ENCODE measurements at regions not wholly inside any gene's neighbourhood (a gene's known extent, or its start where the extent isn't known, plus 50 kb on each side); places are given as distances from the start of the nearest gene placed in this dataset.

DNA sequence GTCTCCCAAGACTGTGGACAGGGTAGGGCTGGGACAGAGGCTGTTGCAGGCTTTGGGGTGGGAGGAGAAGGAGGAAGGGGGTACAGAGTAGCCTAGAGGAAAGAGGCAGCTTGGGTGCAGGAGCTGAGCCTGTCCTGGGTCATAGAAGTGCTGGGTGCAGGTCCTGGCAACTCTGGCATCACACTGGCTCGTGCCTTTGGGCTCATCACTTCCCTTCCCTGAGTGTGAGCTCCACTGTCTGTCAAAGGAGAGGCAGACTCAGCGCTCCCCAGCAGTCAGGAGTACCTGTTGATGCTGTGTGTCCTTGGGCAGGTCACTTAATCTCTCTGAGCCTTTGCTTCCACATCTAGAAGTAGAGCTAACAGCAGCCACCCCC, 157.1 kb downstream of the PTPRU start:
- no peak for TF ChIP-seq GATA2 (IDR thresholded peaks at IDR 0.05; ENCODE audit: low read depth, low read length)
- no peak for TF ChIP-seq GATA3 (IDR thresholded peaks at IDR 0.05; ENCODE audit: low read depth, low read length)

GRCh38 chr1:29392486-29393450, 156.4 kb downstream of the PTPRU start:
- TF ChIP-seq GATA3 (IDR thresholded peaks at IDR 0.05; ENCODE audit: low read depth, low read length) (no peak), GATA2 (IDR thresholded peaks at IDR 0.05; ENCODE audit: low read depth, low read length) (no peak)

DNA sequence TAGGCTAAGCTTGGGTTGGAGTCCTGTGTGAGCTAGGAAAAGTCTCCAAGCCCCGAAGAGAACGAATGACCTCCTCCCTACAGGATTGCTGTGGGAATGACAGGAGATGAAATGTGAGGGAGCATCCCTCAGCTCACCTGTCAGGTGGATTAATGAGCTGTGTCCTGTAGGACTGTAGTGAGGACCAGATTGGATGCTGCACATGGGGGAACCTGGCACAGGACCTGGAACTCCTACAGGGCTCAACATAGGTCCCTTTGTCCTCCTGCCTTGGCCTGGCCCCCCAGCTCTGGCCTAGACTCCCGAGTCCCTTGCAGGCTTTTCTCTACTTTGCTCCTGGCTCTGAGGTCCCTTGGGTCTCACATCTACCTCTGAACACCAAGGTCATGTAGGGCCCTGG, 155.7 kb downstream of the PTPRU start:
- TF ChIP-seq GATA3 (IDR thresholded peaks at IDR 0.05; ENCODE audit: low read depth, low read length): no peak
- no peak for TF ChIP-seq GATA2 (IDR thresholded peaks at IDR 0.05; ENCODE audit: low read depth, low read length)

DNA sequence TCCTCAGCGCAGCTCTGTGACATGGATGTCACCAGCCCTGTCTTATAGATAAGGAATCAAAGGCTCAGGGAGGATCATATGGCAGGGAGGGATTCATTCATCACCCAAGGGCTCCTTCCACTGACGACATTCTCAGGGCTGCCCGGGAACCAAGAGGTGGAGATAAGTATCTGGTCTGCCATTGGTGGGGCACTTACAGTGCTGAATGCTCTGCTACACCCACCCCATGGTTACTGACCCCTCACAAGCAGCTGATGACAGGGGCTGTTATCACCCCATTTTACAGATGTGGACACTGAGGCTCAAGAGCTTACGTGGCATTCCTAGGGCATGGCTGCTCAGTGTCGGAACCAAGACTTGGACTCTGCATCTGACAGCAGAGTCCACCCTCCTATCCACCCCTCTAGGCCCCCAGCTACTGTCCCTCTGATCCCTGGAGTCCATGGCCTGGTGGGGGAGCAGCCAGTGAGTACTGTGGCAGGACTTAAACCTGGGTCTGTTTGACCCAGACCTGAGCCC, 155.1 kb downstream of the PTPRU start:
- no peak for TF ChIP-seq GATA3 (IDR thresholded peaks at IDR 0.05; ENCODE audit: low read depth, low read length)
- 0 out of 2 replicates have a peak, but pooled peaks have one; percentile 24 for TF ChIP-seq GATA2 (IDR thresholded peaks at IDR 0.05; ENCODE audit: low read depth, low read length)

DNA sequence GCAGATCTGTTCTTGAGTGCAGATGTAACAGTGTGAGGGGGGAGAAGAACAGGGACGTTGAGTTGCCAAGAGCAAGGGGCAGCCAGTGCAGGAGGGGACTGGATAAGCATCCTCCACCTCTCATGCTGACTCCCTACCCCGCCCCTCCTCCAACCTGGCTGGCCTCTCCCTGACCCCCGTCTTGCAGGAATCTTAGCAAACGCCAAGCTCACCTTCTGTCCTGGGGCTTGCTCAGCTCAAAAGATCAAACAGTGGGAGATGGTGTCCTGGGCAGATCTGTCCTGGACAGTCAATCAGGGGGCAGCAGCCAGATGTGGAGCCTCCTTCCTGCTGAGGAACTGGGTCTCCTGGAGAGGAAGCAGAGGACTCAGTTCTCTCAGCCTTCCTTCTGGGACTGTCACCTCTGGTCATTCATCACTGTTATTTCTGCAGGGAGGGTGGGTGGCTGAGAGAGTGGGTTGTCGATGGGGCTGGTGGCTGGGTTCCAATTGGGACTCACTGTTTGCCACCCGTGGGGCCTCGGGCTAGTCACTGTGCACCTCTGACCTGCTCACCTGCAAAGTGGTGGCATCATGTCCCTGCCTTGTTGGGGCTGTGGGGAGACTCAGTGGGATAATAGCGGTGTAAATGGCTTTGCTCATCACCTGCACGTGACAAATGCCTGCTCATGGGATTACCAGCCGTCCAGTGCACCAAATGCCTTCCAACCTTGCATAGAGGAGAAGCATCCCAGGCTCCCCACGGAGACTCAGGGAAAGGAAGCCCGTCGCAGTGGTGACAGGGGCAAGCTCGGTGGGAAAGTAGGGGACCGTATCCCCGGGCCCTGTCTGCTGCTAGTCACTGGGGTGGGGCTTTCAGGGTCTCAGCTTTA, 154.4 kb downstream of the PTPRU start:
- TF ChIP-seq GATA3 (IDR thresholded peaks at IDR 0.05; ENCODE audit: low read depth, low read length) (no peak), GATA2 (IDR thresholded peaks at IDR 0.05; ENCODE audit: low read depth, low read length) (no peak)

DNA sequence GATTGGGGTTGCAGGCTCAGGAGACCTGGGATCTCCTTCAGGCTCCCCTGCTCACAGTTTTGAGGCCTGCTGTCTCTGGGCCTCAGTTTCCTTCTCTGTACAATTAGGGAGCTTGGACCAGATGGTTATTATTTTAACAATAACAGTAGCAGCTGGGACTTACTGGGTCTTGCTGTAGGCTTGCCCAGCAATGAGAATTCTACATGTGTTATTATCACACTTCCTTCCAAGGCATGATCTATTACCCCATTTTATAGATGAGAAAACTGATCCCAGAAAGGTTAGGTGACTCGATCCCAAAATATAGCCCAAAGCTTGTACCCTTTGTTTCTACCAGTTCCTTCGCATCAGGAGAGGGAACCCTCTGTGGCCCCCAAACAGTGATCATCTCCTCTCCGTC, 153.8 kb downstream of the PTPRU start:
- TF ChIP-seq GATA2 (IDR thresholded peaks at IDR 0.05; ENCODE audit: low read depth, low read length): no peak
- TF ChIP-seq GATA3 (IDR thresholded peaks at IDR 0.05; ENCODE audit: low read depth, low read length): no peak

DNA sequence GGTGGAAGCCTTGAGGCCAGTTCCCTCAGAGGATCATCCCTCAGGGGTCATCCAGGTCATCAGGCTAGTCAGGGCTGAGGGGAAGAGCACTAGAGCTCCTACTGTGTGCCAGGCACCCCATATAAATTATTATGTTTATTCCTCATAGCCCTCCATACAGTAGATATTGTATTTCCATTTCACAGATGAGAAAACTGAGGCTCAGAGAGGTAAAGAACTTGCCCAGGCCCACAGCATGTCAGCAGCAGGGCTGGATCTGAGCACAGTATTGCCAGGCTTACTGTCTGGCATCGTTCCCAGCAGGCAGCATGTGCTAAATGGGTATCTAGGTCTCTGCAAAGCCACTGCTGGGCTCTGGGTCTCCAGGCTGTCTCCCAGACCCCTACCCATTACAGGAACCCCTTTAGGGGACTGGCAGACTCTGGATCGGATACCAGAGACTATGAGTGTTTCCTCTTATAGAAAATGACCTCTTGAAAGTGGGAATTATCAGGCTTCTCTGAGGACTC, 153.3 kb downstream of the PTPRU start:
- TF ChIP-seq GATA3 (IDR thresholded peaks at IDR 0.05; ENCODE audit: low read depth, low read length) (no peak), GATA2 (IDR thresholded peaks at IDR 0.05; ENCODE audit: low read depth, low read length) (no peak)

DNA sequence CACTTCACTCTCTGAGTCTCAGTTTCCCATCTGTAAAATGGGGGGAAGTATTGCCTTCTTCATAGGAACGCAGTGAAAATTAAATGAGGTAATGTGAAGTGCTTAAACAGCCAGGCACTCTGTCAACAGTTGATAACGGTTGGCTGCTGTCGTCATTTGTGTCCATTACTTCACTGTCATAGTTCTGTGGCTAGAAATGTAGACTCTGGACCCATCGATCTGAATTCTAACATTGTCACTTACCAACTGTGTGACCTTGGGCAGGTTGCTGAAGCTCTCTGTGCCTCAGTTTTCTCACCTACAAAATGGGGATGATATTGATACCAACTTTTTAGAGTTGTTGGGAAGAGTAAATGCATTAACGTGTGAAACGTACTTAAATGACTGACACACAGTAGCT, 152.6 kb downstream of the PTPRU start:
- TF ChIP-seq GATA2 (IDR thresholded peaks at IDR 0.05; ENCODE audit: low read depth, low read length) (no peak), GATA3 (IDR thresholded peaks at IDR 0.05; ENCODE audit: low read depth, low read length) (no peak)

GRCh38 chr1:29388170-29388569, 151.8 kb downstream of the PTPRU start:
- TF ChIP-seq GATA3 (IDR thresholded peaks at IDR 0.05; ENCODE audit: low read depth, low read length): no peak
- TF ChIP-seq GATA2 (IDR thresholded peaks at IDR 0.05; ENCODE audit: low read depth, low read length): no peak

DNA sequence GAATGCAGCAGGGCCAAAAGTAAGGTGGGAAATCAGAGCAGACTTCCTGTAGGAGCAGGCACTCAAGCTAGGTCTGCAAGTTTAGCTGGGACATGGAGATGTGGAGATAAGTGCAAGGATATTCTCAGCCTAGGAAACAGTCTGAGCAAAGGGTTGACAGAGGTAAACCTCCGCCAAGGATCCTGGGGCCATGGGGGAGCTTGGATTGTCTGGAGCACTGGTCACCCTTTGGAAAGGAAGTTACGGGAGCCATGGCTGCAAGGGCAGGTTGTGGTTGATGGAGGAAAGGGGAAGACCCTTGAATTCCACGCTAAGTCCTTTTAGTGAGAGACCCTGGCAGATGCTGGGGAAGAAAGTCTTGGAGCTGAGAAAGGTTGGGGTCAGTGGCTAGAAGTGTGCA, 150.9 kb downstream of the PTPRU start:
- TF ChIP-seq GATA3 (IDR thresholded peaks at IDR 0.05; ENCODE audit: low read depth, low read length) (no peak), GATA2 (IDR thresholded peaks at IDR 0.05; ENCODE audit: low read depth, low read length) (peak; percentile 39; the same call in 1 of the 2 replicates)

GRCh38 chr1:29385966-29386365, 149.6 kb downstream of the PTPRU start:
- TF ChIP-seq GATA2 (IDR thresholded peaks at IDR 0.05; ENCODE audit: low read depth, low read length): no peak
- no peak for TF ChIP-seq GATA3 (IDR thresholded peaks at IDR 0.05; ENCODE audit: low read depth, low read length)

GRCh38 chr1:29384496-29385015, 148.2 kb downstream of the PTPRU start:
- TF ChIP-seq GATA2 (IDR thresholded peaks at IDR 0.05; ENCODE audit: low read depth, low read length) (no peak), GATA3 (IDR thresholded peaks at IDR 0.05; ENCODE audit: low read depth, low read length) (no peak)

GRCh38 chr1:29383746-29384371, 147.5 kb downstream of the PTPRU start:
- TF ChIP-seq GATA3 (IDR thresholded peaks at IDR 0.05; ENCODE audit: low read depth, low read length) (no peak), GATA2 (IDR thresholded peaks at IDR 0.05; ENCODE audit: low read depth, low read length) (no peak)

All from SH-SY5Y (cell line).